SK-N-SH (cell line): ENCODE measurements at regions not wholly inside any gene's neighbourhood (a gene's known extent, or its start where the extent isn't known, plus 50 kb on each side); places are given as distances from the start of the nearest gene placed in this dataset.

ENCODE experiments used
- EP300 ChIP-seq, 2 experiments: IDR thresholded peaks; 2 replicates each; pipeline versions ENCODE4 v1.4.0 to v1.6.1; 2012; ENCODE audit warnings: borderline replicate concordance in 1 of 2, low read depth in 1 of 2, low read length in 1 of 2
- EZH2phosphoT487 ChIP-seq: fragments of 200-600 bp; sonication (generic); IDR thresholded peaks from 2 replicates; pipeline ENCODE4 v1.6.1; 2017; ENCODE audit warnings: low read depth, mixed run types, mild to moderate bottlenecking, antibody characterized with exemption, moderate library complexity, borderline replicate concordance
- GABPA ChIP-seq: IDR thresholded peaks from 2 replicates; pipeline ENCODE4 v1.4.0; 2012; ENCODE audit warnings: low read depth, mild to moderate bottlenecking
- TF ChIP-seq, protein P1 (sequence below): fragments of 200-600 bp; sonication (generic); IDR thresholded peaks from 2 replicates; pipeline ENCODE4 v1.6.1; 2017; ENCODE audit warnings: antibody characterized with exemption, mild to moderate bottlenecking, moderate library complexity

GRCh38 chr4:151518359-151518758 is 109.4 kb downstream of the FHIP1A start:
- TF ChIP-seq EP300 (IDR thresholded peaks at IDR 0.05; ENCODE audit: borderline replicate concordance in 1 of 2, low read depth in 1 of 2, low read length in 1 of 2) (no peak), GABPA (no peak), EZH2phosphoT487 (no peak)
- TF ChIP-seq, protein P1, sequence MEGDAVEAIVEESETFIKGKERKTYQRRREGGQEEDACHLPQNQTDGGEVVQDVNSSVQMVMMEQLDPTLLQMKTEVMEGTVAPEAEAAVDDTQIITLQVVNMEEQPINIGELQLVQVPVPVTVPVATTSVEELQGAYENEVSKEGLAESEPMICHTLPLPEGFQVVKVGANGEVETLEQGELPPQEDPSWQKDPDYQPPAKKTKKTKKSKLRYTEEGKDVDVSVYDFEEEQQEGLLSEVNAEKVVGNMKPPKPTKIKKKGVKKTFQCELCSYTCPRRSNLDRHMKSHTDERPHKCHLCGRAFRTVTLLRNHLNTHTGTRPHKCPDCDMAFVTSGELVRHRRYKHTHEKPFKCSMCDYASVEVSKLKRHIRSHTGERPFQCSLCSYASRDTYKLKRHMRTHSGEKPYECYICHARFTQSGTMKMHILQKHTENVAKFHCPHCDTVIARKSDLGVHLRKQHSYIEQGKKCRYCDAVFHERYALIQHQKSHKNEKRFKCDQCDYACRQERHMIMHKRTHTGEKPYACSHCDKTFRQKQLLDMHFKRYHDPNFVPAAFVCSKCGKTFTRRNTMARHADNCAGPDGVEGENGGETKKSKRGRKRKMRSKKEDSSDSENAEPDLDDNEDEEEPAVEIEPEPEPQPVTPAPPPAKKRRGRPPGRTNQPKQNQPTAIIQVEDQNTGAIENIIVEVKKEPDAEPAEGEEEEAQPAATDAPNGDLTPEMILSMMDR, result no peak
